Hematopoietic multipotent progenitor cell treated with erythropoietin and hydrocortisone succinate and interleukin-3 and kit ligand, for 8 days (in vitro differentiated cells): ENCODE measurements at regions not wholly inside any gene's neighbourhood (a gene's known extent, or its start where the extent isn't known, plus 50 kb on each side); places are given as distances from the start of the nearest gene placed in this dataset.
A peak's percentile ranks its signal among the peaks of the same experiment; 100 is the strongest.
"Not testable (repeated sequence)": the region's sequence is repeated elsewhere in the genome, so short reads cannot be mapped to it uniquely, and the experiment has no call there.

Experiments used
- DNase-seq: peaks from one replicate; pipeline ENCODE4 v3.0.0-alpha.2; 2015

GRCh38 chr11:13614918-13615317, 53.5 kb upstream of the FAR1 start:
- not testable (repeated sequence) for DNase-seq

- DNase-seq: no peak
Observed at GRCh38 chr11:13608656-13609055, 59.8 kb upstream of the FAR1 start.

- no peak for DNase-seq
Observed at GRCh38 chr11:13606701-13607100, 61.8 kb upstream of the FAR1 start.

GRCh38 chr11:13603661-13604060, 64.8 kb upstream of the FAR1 start:
- DNase-seq: no peak

GRCh38 chr11:13602844-13603243, 65.6 kb upstream of the FAR1 start:
- no peak for DNase-seq

GRCh38 chr11:13596611-13597326, 71.7 kb upstream of the FAR1 start:
- no peak for DNase-seq

GRCh38 chr11:13595166-13595565, 73.3 kb upstream of the FAR1 start:
- no peak for DNase-seq

- no peak for DNase-seq
Observed at GRCh38 chr11:13594044-13594443, 74.4 kb upstream of the FAR1 start.

- no peak for DNase-seq
Observed at GRCh38 chr11:13578514-13579140, 82.8 kb upstream of the PTH start.

- peak; percentile 5 for DNase-seq
Observed at GRCh38 chr11:13577881-13578280, 82.1 kb upstream of the PTH start.

- DNase-seq: no peak
Observed at GRCh38 chr11:13576995-13577394, 81.2 kb upstream of the PTH start.

GRCh38 chr11:13575385-13575784, 79.6 kb upstream of the PTH start:
- DNase-seq: not testable (repeated sequence)

- DNase-seq: no peak
Observed at GRCh38 chr11:13567551-13567950, 71.8 kb upstream of the PTH start.

- no peak for DNase-seq
Observed at GRCh38 chr11:13561860-13562259, 66.1 kb upstream of the PTH start.

GRCh38 chr11:13560341-13560740, 64.5 kb upstream of the PTH start:
- DNase-seq: not testable (repeated sequence)

- peak; percentile 14 for DNase-seq
Observed at GRCh38 chr11:13552784-13553183, 57.0 kb upstream of the PTH start.

GRCh38 chr11:13551834-13552233, 56.0 kb upstream of the PTH start:
- DNase-seq: no peak

GRCh38 chr11:13550761-13551160, 55.0 kb upstream of the PTH start:
- DNase-seq: no peak

- not testable (repeated sequence) for DNase-seq
Observed at GRCh38 chr11:13546092-13546491, 50.3 kb upstream of the PTH start.
